H9 (cell line): ENCODE measurements at regions not wholly inside any gene's neighbourhood (a gene's known extent, or its start where the extent isn't known, plus 50 kb on each side); places are given as distances from the start of the nearest gene placed in this dataset.

Source experiments
- DNase-seq: peaks from one replicate; pipeline ENCODE4 v3.0.0-alpha.2; 2017
- H2AFZ ChIP-seq: one replicate; pipeline ENCODE4 v1.6.1; 2013; ENCODE audit warnings: mild to moderate bottlenecking, low read length, control low read depth, moderate library complexity
- H2AK5ac ChIP-seq: 2 replicates; pipeline ENCODE4 v1.6.1; 2013; ENCODE audit warnings: low read length, control low read depth, mixed read lengths; ENCODE audit not compliant: insufficient read length
- H2BK120ac ChIP-seq: one replicate; pipeline ENCODE4 v1.6.1; 2013; ENCODE audit warnings: low read depth, mild to moderate bottlenecking, low read length, control low read depth, inconsistent platforms; ENCODE audit not compliant: poor library complexity, severe bottlenecking
- H2BK12ac ChIP-seq: 2 replicates; pipeline ENCODE4 v1.6.1; 2013; ENCODE audit warnings: low read length, control low read depth, mixed read lengths, low read depth; ENCODE audit not compliant: insufficient read length
- H2BK15ac ChIP-seq: 2 replicates; pipeline ENCODE4 v1.6.1; 2013; ENCODE audit warnings: low read depth, low read length, control low read depth
- H2BK20ac ChIP-seq: one replicate; pipeline ENCODE4 v1.6.1; 2013; ENCODE audit warnings: low read depth, mild to moderate bottlenecking, low read length, control low read depth, inconsistent platforms; ENCODE audit not compliant: poor library complexity, severe bottlenecking
- H2BK5ac ChIP-seq: 2 replicates; pipeline ENCODE4 v1.6.1; 2013; ENCODE audit warnings: low read length, control low read depth, mixed read lengths; ENCODE audit not compliant: insufficient read length
- H3K14ac ChIP-seq: 2 replicates; pipeline ENCODE4 v1.6.1; 2013; ENCODE audit warnings: low read length, control low read depth; ENCODE audit not compliant: insufficient read depth
- H3K18ac ChIP-seq: 2 replicates; pipeline ENCODE4 v1.6.1; 2013; ENCODE audit warnings: low read depth, mild to moderate bottlenecking, mixed read lengths, low read length, control low read depth; ENCODE audit not compliant: insufficient read length
- H3K23ac ChIP-seq: 2 replicates; pipeline ENCODE4 v1.6.1; 2013; ENCODE audit warnings: low read length, control low read depth, mixed read lengths, low read depth; ENCODE audit not compliant: insufficient read length
- H3K23me2 ChIP-seq: 2 replicates; pipeline ENCODE4 v1.6.1; 2013; ENCODE audit warnings: low read depth, mild to moderate bottlenecking, mixed read lengths, low read length, control low read depth; ENCODE audit not compliant: insufficient read length, poor library complexity, severe bottlenecking
- H3K27ac ChIP-seq: 2 replicates; pipeline ENCODE4 v1.5.1; 2013; ENCODE audit warnings: low read length, control low read depth, mixed read lengths, low read depth; ENCODE audit not compliant: insufficient read length
- H3K27me3 ChIP-seq: 2 replicates; pipeline ENCODE4 v1.6.1; 2013; ENCODE audit warnings: low read length, control low read depth, inconsistent platforms; ENCODE audit not compliant: insufficient read depth
- H3K4ac ChIP-seq: 2 replicates; pipeline ENCODE4 v1.6.1; 2013; ENCODE audit warnings: low read depth, mild to moderate bottlenecking, control low read depth, inconsistent platforms, low read length, moderate library complexity
- H3K4me1 ChIP-seq: 2 replicates; pipeline ENCODE4 v1.6.1; 2013; ENCODE audit warnings: low read length, control low read depth, inconsistent platforms; ENCODE audit not compliant: insufficient read depth
- H3K4me2 ChIP-seq: 2 replicates; pipeline ENCODE4 v1.6.1; 2013; ENCODE audit warnings: low read length, control low read depth, mixed read lengths; ENCODE audit not compliant: insufficient read length, insufficient read depth
- H3K56ac ChIP-seq: 2 replicates; pipeline ENCODE4 v1.6.1; 2013; ENCODE audit warnings: low read depth, mild to moderate bottlenecking, mixed read lengths, low read length, control low read depth; ENCODE audit not compliant: insufficient read length
- H3K79me1 ChIP-seq: 2 replicates; pipeline ENCODE4 v1.6.1; 2013; ENCODE audit warnings: low read depth, mild to moderate bottlenecking, moderate library complexity, low read length, control low read depth, inconsistent platforms; ENCODE audit not compliant: insufficient read depth, poor library complexity, severe bottlenecking
- H3K79me2 ChIP-seq: 2 replicates; pipeline ENCODE4 v1.6.1; 2013; ENCODE audit warnings: low read length, control low read depth, inconsistent platforms; ENCODE audit not compliant: insufficient read depth
- H3K9ac ChIP-seq: 2 replicates; pipeline ENCODE4 v1.6.1; 2013; ENCODE audit warnings: low read length, control low read depth, mixed read lengths; ENCODE audit not compliant: insufficient read length; ENCODE audit errors: extremely low read depth
- H3K9me3 ChIP-seq: one replicate; pipeline ENCODE4 v1.6.1; 2013; ENCODE audit warnings: low read depth, low read length, inconsistent platforms; ENCODE audit not compliant: control insufficient read depth
- H3T11ph ChIP-seq: one replicate; pipeline ENCODE4 v1.6.1; 2013; ENCODE audit warnings: mild to moderate bottlenecking, low read length, control low read depth, inconsistent platforms
- H4K20me1 ChIP-seq: one replicate; pipeline ENCODE4 v1.6.1; 2013; ENCODE audit not compliant: control insufficient read depth, insufficient read length, insufficient read depth
- H4K5ac ChIP-seq: 2 replicates; pipeline ENCODE4 v1.6.1; 2013; ENCODE audit warnings: low read depth, mild to moderate bottlenecking, mixed read lengths, low read length, control low read depth; ENCODE audit not compliant: insufficient read length
- H4K8ac ChIP-seq: replicated peaks from 2 replicates; pipeline ENCODE4 v1.6.1; 2013; ENCODE audit warnings: low read length, control low read depth, mixed read lengths, low read depth; ENCODE audit not compliant: insufficient read length
- H4K91ac ChIP-seq: 2 replicates; pipeline ENCODE4 v1.6.1; 2013; ENCODE audit warnings: low read depth, mild to moderate bottlenecking, moderate library complexity, mixed read lengths, low read length, control low read depth; ENCODE audit not compliant: insufficient read length
- H3K27ac Mint-ChIP-seq, 3 experiments: 2 replicates in 2 of 3; 3 replicates in 1 of 3; pipeline ENCODE4 v1.8.0; 2020 to 2021; ENCODE audit warnings: mixed read lengths in 3 of 3, mild to moderate bottlenecking in 1 of 3, moderate library complexity in 1 of 3
- H3K27me3 Mint-ChIP-seq: 2 replicates; pipeline ENCODE4 v1.8.0; 2021; ENCODE audit warnings: low read depth, mild to moderate bottlenecking, moderate library complexity, mixed read lengths
- H3K36me3 Mint-ChIP-seq, 3 experiments: 2 replicates in 2 of 3; 3 replicates in 1 of 3; pipeline ENCODE4 v1.8.0; 2020 to 2021; ENCODE audit warnings: low read depth in 3 of 3, mixed read lengths in 3 of 3; ENCODE audit not compliant: insufficient read depth in 1 of 3
- H3K4me1 Mint-ChIP-seq, 2 experiments: 2 replicates each; pipeline ENCODE4 v1.8.0; 2020; ENCODE audit warnings: mixed read lengths in 2 of 2
- H3K4me3 Mint-ChIP-seq, 2 experiments: 2 replicates in 1 of 2; 3 replicates in 1 of 2; pipeline ENCODE4 v1.8.0; 2020 to 2021; ENCODE audit warnings: mild to moderate bottlenecking in 2 of 2, mixed read lengths in 2 of 2, moderate library complexity in 1 of 2
- H3K9me3 Mint-ChIP-seq, 2 experiments: 2 replicates in 1 of 2; 3 replicates in 1 of 2; pipeline ENCODE4 v1.8.0; 2020; ENCODE audit warnings: mild to moderate bottlenecking in 2 of 2, mixed read lengths in 2 of 2, moderate library complexity in 1 of 2
- WGBS: extraction: QIAGEN DNeasy Blood & Tissue Kit; methylation state at CpG from one replicate; pipeline ENCODE4 v1.1.7; 2013; ENCODE audit warnings: missing lambda C conversion rate, low lambda C conversion rate, mixed read lengths; ENCODE audit not compliant: insufficient read length; ENCODE audit errors: extremely low coverage; 5-methylcytosine and 5-hydroxymethylcytosine counted together
- TF ChIP-seq, protein P1 (sequence below): fragments of 200-600 bp; sonication (generic); conservative IDR thresholded peaks from 3 replicates; pipeline ENCODE4 v1.8.0; 2021; ENCODE audit warnings: antibody characterized with exemption, mild to moderate bottlenecking

GRCh38 chr4:156536661-156537060, 434.9 kb downstream of the PDGFC start:
- Histone ChIP-seq H3K18ac (no peak overlapping the region), H3K4ac (no peak overlapping the region), H3K14ac (no peak overlapping the region), H3K23me2 (no peaks in the 10 kb centered on the region), H2AK5ac (no peak overlapping the region), H3K23ac (no peak overlapping the region), H3K56ac (no peak overlapping the region), H2BK15ac (no peak overlapping the region), H3K27me3 (no peaks in the 10 kb centered on the region), H3K4me2 (no peak overlapping the region), H3K79me2 (no peaks in the 10 kb centered on the region), H2BK120ac (no peak overlapping the region), H4K20me1 (no peaks in the 10 kb centered on the region), H3K9me3 (no peaks in the 10 kb centered on the region), H2BK20ac (no peak overlapping the region), H3K9ac (no peak overlapping the region), H4K91ac (no peak overlapping the region), H4K5ac (no peak overlapping the region), H2BK5ac (no peak overlapping the region), H3K4me1 (no peaks in the 10 kb centered on the region), H4K8ac (no peak overlapping the region), H2BK12ac (no peak overlapping the region), H2AFZ (no peak overlapping the region), H3T11ph (no peak overlapping the region), H3K27ac (no peak overlapping the region), H3K79me1 (no peaks in the 10 kb centered on the region)
- no peaks in the 10 kb centered on the region for H3K36me3 Mint-ChIP-seq
- H3K27ac Mint-ChIP-seq = no peak overlapping the region; a peak in 1 of 7 replicates
- WGBS = no CpG with 5 or more reads among the region's 1 CpG
- H3K4me3 Mint-ChIP-seq = no peak overlapping the region
- TF ChIP-seq, protein P1, sequence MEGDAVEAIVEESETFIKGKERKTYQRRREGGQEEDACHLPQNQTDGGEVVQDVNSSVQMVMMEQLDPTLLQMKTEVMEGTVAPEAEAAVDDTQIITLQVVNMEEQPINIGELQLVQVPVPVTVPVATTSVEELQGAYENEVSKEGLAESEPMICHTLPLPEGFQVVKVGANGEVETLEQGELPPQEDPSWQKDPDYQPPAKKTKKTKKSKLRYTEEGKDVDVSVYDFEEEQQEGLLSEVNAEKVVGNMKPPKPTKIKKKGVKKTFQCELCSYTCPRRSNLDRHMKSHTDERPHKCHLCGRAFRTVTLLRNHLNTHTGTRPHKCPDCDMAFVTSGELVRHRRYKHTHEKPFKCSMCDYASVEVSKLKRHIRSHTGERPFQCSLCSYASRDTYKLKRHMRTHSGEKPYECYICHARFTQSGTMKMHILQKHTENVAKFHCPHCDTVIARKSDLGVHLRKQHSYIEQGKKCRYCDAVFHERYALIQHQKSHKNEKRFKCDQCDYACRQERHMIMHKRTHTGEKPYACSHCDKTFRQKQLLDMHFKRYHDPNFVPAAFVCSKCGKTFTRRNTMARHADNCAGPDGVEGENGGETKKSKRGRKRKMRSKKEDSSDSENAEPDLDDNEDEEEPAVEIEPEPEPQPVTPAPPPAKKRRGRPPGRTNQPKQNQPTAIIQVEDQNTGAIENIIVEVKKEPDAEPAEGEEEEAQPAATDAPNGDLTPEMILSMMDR = no peak
- no peaks in the 10 kb centered on the region for H3K4me1 Mint-ChIP-seq
- DNase-seq = no peak
- no peaks in the 10 kb centered on the region for H3K27me3 Mint-ChIP-seq
- peaks cover 0 to 2% of the 10 kb centered on the region in 2 experiments; a peak in 3 of 5 replicates for H3K9me3 Mint-ChIP-seq
